ENCODE measurements at regions not wholly inside any gene's neighbourhood (a gene's known extent, or its start where the extent isn't known, plus 50 kb on each side); places are given as distances from the start of the nearest gene placed in this dataset.
A peak's percentile ranks its signal among the peaks of the same experiment; 100 is the strongest.
"Not testable (repeated sequence)": the region's sequence is repeated elsewhere in the genome, so short reads cannot be mapped to it uniquely, and the experiment has no call there.

- in situ Hi-C loops (cut with HindIII; ENCODE audit: low sequenced_read_pairs), result no loop called here
- no peak for TF ChIP-seq CTCF (IDR thresholded peaks at IDR 0.05; ENCODE audit: low read depth, low read length, missing control alignments)
- no peak for DNase-seq (ENCODE audit: low read depth)
- H3K4me3 ChIP-seq (ENCODE audit: low read depth, low read length), result no peak overlapping the region
Measured at GRCh38 chr16:77502448-77502847, 67.6 kb upstream of the ADAMTS18 start.

GRCh38 chr16:77506492-77506891, 71.7 kb upstream of the ADAMTS18 start:
- DNase-seq (ENCODE audit: low read depth); H3K4me3 ChIP-seq (ENCODE audit: low read depth, low read length); in situ Hi-C loops (cut with HindIII; ENCODE audit: low sequenced_read_pairs): not testable (repeated sequence)

- in situ Hi-C loops (cut with HindIII; ENCODE audit: low sequenced_read_pairs), result no loop called here
Measured at GRCh38 chr16:77509051-77509450, 74.2 kb upstream of the ADAMTS18 start.

GRCh38 chr16:77509796-77510195, 75.0 kb upstream of the ADAMTS18 start:
- no peak for DNase-seq (ENCODE audit: low read depth)
- no peak overlapping the region for H3K4me3 ChIP-seq (ENCODE audit: low read depth, low read length)
- no peak for TF ChIP-seq CTCF (IDR thresholded peaks at IDR 0.05; ENCODE audit: low read depth, low read length, missing control alignments)
- in situ Hi-C loops (cut with HindIII; ENCODE audit: low sequenced_read_pairs), result no loop called here

More at GRCh38 chr16:77509051-77509450, 74.2 kb upstream of the ADAMTS18 start:
- no peak for TF ChIP-seq CTCF (IDR thresholded peaks at IDR 0.05; ENCODE audit: low read depth, low read length, missing control alignments)
- no peak for DNase-seq (ENCODE audit: low read depth)
- H3K4me3 ChIP-seq (ENCODE audit: low read depth, low read length), result no peak overlapping the region

GRCh38 chr16:77511053-77511452, 76.2 kb upstream of the ADAMTS18 start:
- no peak overlapping the region for H3K4me3 ChIP-seq (ENCODE audit: low read depth, low read length)
- no peak for TF ChIP-seq CTCF (IDR thresholded peaks at IDR 0.05; ENCODE audit: low read depth, low read length, missing control alignments)
- no peak for DNase-seq (ENCODE audit: low read depth)
- in situ Hi-C loops (cut with HindIII; ENCODE audit: low sequenced_read_pairs), result no loop called here

- in situ Hi-C loops (cut with HindIII; ENCODE audit: low sequenced_read_pairs), result no loop called here
- no peak for TF ChIP-seq CTCF (IDR thresholded peaks at IDR 0.05; ENCODE audit: low read depth, low read length, missing control alignments)
- no peak for DNase-seq (ENCODE audit: low read depth)
- H3K4me3 ChIP-seq (ENCODE audit: low read depth, low read length), result no peak overlapping the region
Measured at GRCh38 chr16:77514500-77515220, 79.8 kb upstream of the ADAMTS18 start.

- in situ Hi-C loops (cut with HindIII; ENCODE audit: low sequenced_read_pairs); H3K4me3 ChIP-seq (ENCODE audit: low read depth, low read length); DNase-seq (ENCODE audit: low read depth): not testable (repeated sequence)
Measured at GRCh38 chr16:77525226-77525625, 90.4 kb upstream of the ADAMTS18 start.

- no peak overlapping the region for H3K4me3 ChIP-seq (ENCODE audit: low read depth, low read length)
- in situ Hi-C loops (cut with HindIII; ENCODE audit: low sequenced_read_pairs), result no loop called here
- peak; percentile 65 for DNase-seq (ENCODE audit: low read depth)
- no peak for TF ChIP-seq CTCF (IDR thresholded peaks at IDR 0.05; ENCODE audit: low read depth, low read length, missing control alignments)
Measured at GRCh38 chr16:77531752-77532151, 96.9 kb upstream of the ADAMTS18 start.

All from astrocyte of the cerebellum (primary cell).